22Rv1 (cell line): ENCODE measurements at regions not wholly inside any gene's neighbourhood (a gene's known extent, or its start where the extent isn't known, plus 50 kb on each side); places are given as distances from the start of the nearest gene placed in this dataset.

ENCODE experiments used
- CTCF ChIP-seq: fragments of 450-650 bp; IDR thresholded peaks from 2 replicates; pipeline ENCODE4 v1.5.1; 2017; ENCODE audit warnings: mild to moderate bottlenecking
- ZFX ChIP-seq: fragments of 450-650 bp; IDR thresholded peaks from 2 replicates; pipeline ENCODE4 v1.6.1; 2017; ENCODE audit warnings: antibody characterized with exemption, borderline replicate concordance

- TF ChIP-seq CTCF, result no peak
- TF ChIP-seq ZFX, result no peak
Observed at GRCh38 chr1:228830954-228831481, 95.7 kb downstream of the RHOU start.
